ENCODE measurements at regions not wholly inside any gene's neighbourhood (a gene's known extent, or its start where the extent isn't known, plus 50 kb on each side); places are given as distances from the start of the nearest gene placed in this dataset.

DNA sequence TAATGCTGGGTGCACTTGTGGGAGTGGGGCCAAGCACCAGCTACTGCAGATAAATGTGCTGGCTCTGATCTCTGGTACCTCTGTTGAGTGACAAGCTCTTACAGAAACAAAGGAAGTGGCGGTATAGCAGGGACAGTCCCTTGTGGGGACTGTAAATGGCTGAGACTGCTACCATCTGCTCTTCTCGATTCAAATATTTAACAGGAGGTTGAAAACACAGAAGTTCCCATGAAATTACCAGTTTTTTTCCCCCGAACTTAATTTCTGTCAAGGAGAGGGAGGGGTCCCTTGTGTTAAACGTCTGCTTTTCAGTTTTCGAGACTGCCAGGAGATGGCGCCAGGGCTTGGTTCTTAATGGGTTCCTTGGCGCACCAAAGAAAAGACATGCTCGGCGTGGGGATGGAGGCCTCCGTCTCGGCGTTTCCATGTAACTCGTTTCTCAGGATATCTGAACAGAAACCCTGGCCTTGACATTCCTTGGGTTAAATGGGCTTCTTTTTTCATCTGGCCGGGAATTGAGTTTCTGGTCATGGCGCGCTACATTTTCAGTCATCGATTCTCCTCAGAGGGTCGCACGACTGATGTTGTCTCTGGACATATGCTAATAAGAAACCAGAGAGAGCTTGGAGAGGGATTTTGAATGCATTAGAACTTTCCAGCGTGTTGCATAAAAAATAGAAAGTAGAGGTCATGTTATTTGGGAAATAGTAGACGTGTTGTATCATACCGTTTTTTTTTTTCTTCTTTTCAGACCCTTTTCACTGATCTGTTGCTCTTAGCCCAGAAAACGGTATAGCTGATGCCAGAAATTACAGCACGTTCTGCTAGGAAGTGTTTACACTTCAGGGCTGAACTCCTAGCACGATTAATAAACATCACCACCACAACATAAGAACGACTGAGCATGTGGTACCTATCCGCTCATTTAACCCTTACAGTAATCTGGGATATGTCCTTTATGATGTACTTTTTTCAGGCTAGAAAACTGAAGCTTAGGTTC lies 64.0 kb downstream of the CARTPT start:
- TF ChIP-seq, protein P1, sequence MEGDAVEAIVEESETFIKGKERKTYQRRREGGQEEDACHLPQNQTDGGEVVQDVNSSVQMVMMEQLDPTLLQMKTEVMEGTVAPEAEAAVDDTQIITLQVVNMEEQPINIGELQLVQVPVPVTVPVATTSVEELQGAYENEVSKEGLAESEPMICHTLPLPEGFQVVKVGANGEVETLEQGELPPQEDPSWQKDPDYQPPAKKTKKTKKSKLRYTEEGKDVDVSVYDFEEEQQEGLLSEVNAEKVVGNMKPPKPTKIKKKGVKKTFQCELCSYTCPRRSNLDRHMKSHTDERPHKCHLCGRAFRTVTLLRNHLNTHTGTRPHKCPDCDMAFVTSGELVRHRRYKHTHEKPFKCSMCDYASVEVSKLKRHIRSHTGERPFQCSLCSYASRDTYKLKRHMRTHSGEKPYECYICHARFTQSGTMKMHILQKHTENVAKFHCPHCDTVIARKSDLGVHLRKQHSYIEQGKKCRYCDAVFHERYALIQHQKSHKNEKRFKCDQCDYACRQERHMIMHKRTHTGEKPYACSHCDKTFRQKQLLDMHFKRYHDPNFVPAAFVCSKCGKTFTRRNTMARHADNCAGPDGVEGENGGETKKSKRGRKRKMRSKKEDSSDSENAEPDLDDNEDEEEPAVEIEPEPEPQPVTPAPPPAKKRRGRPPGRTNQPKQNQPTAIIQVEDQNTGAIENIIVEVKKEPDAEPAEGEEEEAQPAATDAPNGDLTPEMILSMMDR (optimal IDR thresholded peaks at IDR 0.05 in 1 of 3, IDR thresholded peaks at IDR 0.05 in 1 of 3, conservative IDR thresholded peaks at IDR 0.05 in 1 of 3; ENCODE audit: extremely low read depth in 1 of 3, insufficient read depth in 2 of 3, low read length in 3 of 3): peak; percentile 74 to 80 (median 75)
- no peak for TF ChIP-seq EZH2 (IDR thresholded peaks at IDR 0.05; ENCODE audit: low read length)
